ENCODE measurements at regions not wholly inside any gene's neighbourhood (a gene's known extent, or its start where the extent isn't known, plus 50 kb on each side); places are given as distances from the start of the nearest gene placed in this dataset.
"Not testable (repeated sequence)": the region's sequence is repeated elsewhere in the genome, so short reads cannot be mapped to it uniquely, and the experiment has no call there.

- in situ Hi-C loops (cut with HindIII; ENCODE audit: low sequenced_read_pairs) = loop anchor here (5.0 kb wide), 2 partner anchors 40 to 70 kb away; no protein-coding TSS in a partner anchor
Measured at GRCh38 chr2:175872721-175873120, 129.3 kb downstream of the LNPK start.

GRCh38 chr2:175872005-175872348 is 130.1 kb downstream of the LNPK start:
- in situ Hi-C loops (cut with HindIII; ENCODE audit: low sequenced_read_pairs) = loop anchor here (5.0 kb wide), 2 partner anchors 40 to 70 kb away; no protein-coding TSS in a partner anchor

- in situ Hi-C loops (cut with HindIII; ENCODE audit: low sequenced_read_pairs) = loop anchor here (5.0 kb wide), 2 partner anchors 41 to 69 kb away; no protein-coding TSS in a partner anchor
Measured at GRCh38 chr2:175871331-175872004, 130.6 kb downstream of the LNPK start.

GRCh38 chr2:175865716-175866115 is 136.4 kb downstream of the LNPK start:
- in situ Hi-C loops (cut with HindIII; ENCODE audit: low sequenced_read_pairs) = no loop called here

- in situ Hi-C loops (cut with HindIII; ENCODE audit: low sequenced_read_pairs) = no loop called here
Measured at GRCh38 chr2:175864137-175864850, 137.8 kb downstream of the LNPK start.

- in situ Hi-C loops (cut with HindIII; ENCODE audit: low sequenced_read_pairs) = no loop called here
Measured at GRCh38 chr2:175861958-175862357, 140.1 kb downstream of the LNPK start.

- in situ Hi-C loops (cut with HindIII; ENCODE audit: low sequenced_read_pairs) = no loop called here
Measured at GRCh38 chr2:175855794-175856453, 146.1 kb downstream of the LNPK start.

- in situ Hi-C loops (cut with HindIII; ENCODE audit: low sequenced_read_pairs) = no loop called here
Measured at GRCh38 chr2:175855236-175855635, 146.8 kb downstream of the LNPK start.

GRCh38 chr2:175854665-175855064 is 147.4 kb downstream of the LNPK start:
- in situ Hi-C loops (cut with HindIII; ENCODE audit: low sequenced_read_pairs) = no loop called here

GRCh38 chr2:175854129-175854528 is 147.9 kb downstream of the LNPK start:
- in situ Hi-C loops (cut with HindIII; ENCODE audit: low sequenced_read_pairs) = no loop called here

- in situ Hi-C loops (cut with HindIII; ENCODE audit: low sequenced_read_pairs) = no loop called here
Measured at GRCh38 chr2:175853616-175853890, 148.5 kb downstream of the LNPK start.

GRCh38 chr2:175852879-175853615 is 149.0 kb downstream of the LNPK start:
- in situ Hi-C loops (cut with HindIII; ENCODE audit: low sequenced_read_pairs) = no loop called here

- in situ Hi-C loops (cut with HindIII; ENCODE audit: low sequenced_read_pairs) = no loop called here
Measured at GRCh38 chr2:175847128-175847527, 154.9 kb downstream of the LNPK start.

- in situ Hi-C loops (cut with HindIII; ENCODE audit: low sequenced_read_pairs) = no loop called here
Measured at GRCh38 chr2:175844169-175844568, 157.9 kb downstream of the LNPK start.

- in situ Hi-C loops (cut with HindIII; ENCODE audit: low sequenced_read_pairs) = no loop called here
Measured at GRCh38 chr2:175843625-175844024, 158.4 kb downstream of the LNPK start.

GRCh38 chr2:175842996-175843395 is 159.1 kb downstream of the LNPK start:
- in situ Hi-C loops (cut with HindIII; ENCODE audit: low sequenced_read_pairs) = no loop called here

GRCh38 chr2:175840765-175841164 is 161.3 kb downstream of the LNPK start:
- in situ Hi-C loops (cut with HindIII; ENCODE audit: low sequenced_read_pairs) = not testable (repeated sequence)

- in situ Hi-C loops (cut with HindIII; ENCODE audit: low sequenced_read_pairs) = no loop called here
Measured at GRCh38 chr2:175840256-175840655, 161.8 kb downstream of the LNPK start.

GRCh38 chr2:175838979-175839378 is 163.1 kb downstream of the LNPK start:
- in situ Hi-C loops (cut with HindIII; ENCODE audit: low sequenced_read_pairs) = no loop called here

GRCh38 chr2:175837046-175837445 is 165.0 kb downstream of the LNPK start:
- in situ Hi-C loops (cut with HindIII; ENCODE audit: low sequenced_read_pairs) = no loop called here

- in situ Hi-C loops (cut with HindIII; ENCODE audit: low sequenced_read_pairs) = no loop called here
Measured at GRCh38 chr2:175836361-175836760, 165.7 kb downstream of the LNPK start.

All from endothelial cell of hepatic sinusoid (primary cell).